ENCODE measurements at regions not wholly inside any gene's neighbourhood (a gene's known extent, or its start where the extent isn't known, plus 50 kb on each side); places are given as distances from the start of the nearest gene placed in this dataset.
"Not testable (repeated sequence)": the region's sequence is repeated elsewhere in the genome, so short reads cannot be mapped to it uniquely, and the experiment has no call there.

DNA sequence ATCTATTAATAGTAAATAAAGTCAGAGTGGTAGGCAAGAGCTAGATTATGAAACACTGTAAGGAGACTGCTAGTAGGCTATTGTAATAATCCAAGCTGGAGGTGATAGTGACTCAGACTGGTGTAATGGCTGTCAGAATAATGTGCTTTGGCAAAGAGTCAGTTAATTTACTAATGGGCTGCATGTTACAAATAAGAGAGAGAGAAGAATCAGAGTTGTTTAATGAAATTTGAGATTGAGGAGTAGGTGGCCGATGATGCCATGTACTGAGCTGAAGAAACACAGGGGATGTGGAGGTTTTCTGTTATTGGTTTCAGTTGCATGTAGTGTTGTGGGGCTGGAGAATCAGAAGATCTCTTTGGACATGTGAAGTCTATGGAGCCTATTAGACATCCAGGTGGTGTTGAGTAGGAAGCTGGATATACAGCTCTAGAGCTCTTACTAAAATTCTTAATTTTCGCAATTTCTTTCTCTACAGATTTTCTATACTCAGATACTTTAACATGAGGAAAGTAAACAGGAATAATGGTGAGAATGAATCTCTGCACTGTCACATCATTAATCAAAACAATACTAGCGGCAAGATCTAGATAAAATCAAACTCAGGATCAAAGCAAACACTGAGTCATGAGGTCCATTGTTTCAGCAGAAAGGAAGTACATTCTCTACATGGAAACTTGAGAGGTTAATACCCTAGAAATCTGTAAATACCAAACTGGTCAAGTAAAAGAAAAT lies 167.7 kb downstream of the SIM1 start:
- peaks cover 30% of the 10 kb centered on the region for H3K4me1 ChIP-seq (ENCODE audit: control insufficient read depth, insufficient read depth, low read length, poor library complexity, severe bottlenecking)
- H3K36me3 ChIP-seq (ENCODE audit: control insufficient read depth, insufficient read depth, low read length) = no peaks in the 10 kb centered on the region
- H3K4me3 ChIP-seq (ENCODE audit: extremely low read depth, insufficient read depth, low read length, poor library complexity, severe bottlenecking) = no peak overlapping the region
- WGBS, 2 experiments (ENCODE audit: insufficient coverage in 2 of 2) = 82 to 91% methylated on average over 1 of the region's 3 CpGs
- H3K9me3 ChIP-seq (ENCODE audit: control insufficient read depth, low read length) = no peaks in the 10 kb centered on the region
- H3K27ac ChIP-seq (ENCODE audit: low read depth, low read length, severe bottlenecking) = no peak overlapping the region

DNA sequence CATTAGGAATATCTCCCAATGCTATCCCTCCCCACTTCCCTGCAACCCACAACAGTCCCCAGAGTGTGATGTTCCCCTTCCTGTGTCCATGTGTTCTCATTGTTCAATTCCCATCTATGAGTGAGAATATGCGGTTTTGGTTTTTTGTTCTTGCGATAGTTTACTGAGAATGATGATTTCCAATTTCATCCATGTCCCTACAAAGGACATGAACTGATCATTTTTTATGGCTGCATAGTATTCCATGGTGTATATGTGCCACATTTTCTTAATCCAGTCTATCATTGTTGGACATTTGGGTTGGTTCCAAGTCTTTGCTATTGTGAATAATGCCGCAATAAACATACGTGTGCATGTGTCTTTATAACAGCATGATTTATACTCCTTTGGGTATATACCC lies 169.5 kb downstream of the SIM1 start:
- WGBS, 2 experiments (ENCODE audit: insufficient coverage in 2 of 2) = no CpG with 5 or more reads among the region's 4 CpGs

DNA sequence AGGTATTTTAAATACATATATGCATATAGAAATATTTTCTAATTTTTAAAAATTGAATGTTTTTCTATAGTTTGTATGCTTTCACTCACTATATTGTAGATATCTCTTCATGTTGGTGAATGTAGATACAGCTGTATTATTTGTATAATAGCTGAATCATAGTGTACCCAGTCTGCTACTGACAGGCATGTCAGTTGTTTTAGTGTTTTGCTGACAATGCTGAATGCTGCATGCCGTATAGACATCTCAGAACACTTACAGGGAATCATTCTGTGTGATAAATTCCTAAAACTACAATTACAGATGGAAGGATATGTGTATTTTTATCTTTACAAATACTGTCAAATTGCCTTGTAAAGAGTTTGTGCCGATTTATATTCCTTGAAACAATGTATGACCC lies 175.4 kb downstream of the SIM1 start:
- Histone ChIP-seq H3K4me1 (ENCODE audit: control insufficient read depth, insufficient read depth, low read length, poor library complexity, severe bottlenecking) (peaks cover 7% of the 10 kb centered on the region), H3K4me3 (ENCODE audit: extremely low read depth, insufficient read depth, low read length, poor library complexity, severe bottlenecking) (no peak overlapping the region), H3K36me3 (ENCODE audit: control insufficient read depth, insufficient read depth, low read length) (no peaks in the 10 kb centered on the region), H3K9me3 (ENCODE audit: control insufficient read depth, low read length) (no peaks in the 10 kb centered on the region), H3K27ac (ENCODE audit: low read depth, low read length, severe bottlenecking) (no peak overlapping the region)
- WGBS, 2 experiments (ENCODE audit: insufficient coverage in 2 of 2) = no CpG with 5 or more reads among the region's 2 CpGs

More for the DNA sequence above, 169.5 kb downstream of the SIM1 start:
- not testable (repeated sequence) for H3K27ac ChIP-seq (ENCODE audit: low read depth, low read length, severe bottlenecking); H3K9me3 ChIP-seq (ENCODE audit: control insufficient read depth, low read length); H3K36me3 ChIP-seq (ENCODE audit: control insufficient read depth, insufficient read depth, low read length); H3K4me3 ChIP-seq (ENCODE audit: extremely low read depth, insufficient read depth, low read length, poor library complexity, severe bottlenecking)
- H3K4me1 ChIP-seq (ENCODE audit: control insufficient read depth, insufficient read depth, low read length, poor library complexity, severe bottlenecking) = peaks cover 26% of the 10 kb centered on the region

DNA sequence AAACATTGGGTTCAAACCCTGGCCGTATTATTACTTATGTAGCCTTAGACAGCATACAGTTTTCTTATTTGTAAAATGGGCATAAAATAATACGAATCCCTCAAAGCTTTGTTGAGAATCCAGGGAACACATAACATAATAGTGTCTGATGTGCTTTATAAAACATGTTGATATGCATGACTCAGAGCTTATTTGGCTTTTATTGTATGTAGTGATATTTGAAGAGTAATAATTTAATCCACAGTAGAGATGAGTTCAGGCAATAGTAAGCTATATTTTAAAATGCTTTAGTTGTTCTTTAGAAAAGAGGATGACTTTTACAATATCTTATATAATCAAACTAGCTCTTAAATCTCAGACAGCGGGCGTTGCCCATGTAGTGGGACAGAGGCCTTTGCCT lies 176.4 kb downstream of the SIM1 start:
- H3K9me3 ChIP-seq (ENCODE audit: control insufficient read depth, low read length) = no peaks in the 10 kb centered on the region
- no peaks in the 10 kb centered on the region for H3K36me3 ChIP-seq (ENCODE audit: control insufficient read depth, insufficient read depth, low read length)
- no peak overlapping the region for H3K27ac ChIP-seq (ENCODE audit: low read depth, low read length, severe bottlenecking)
- H3K4me1 ChIP-seq (ENCODE audit: control insufficient read depth, insufficient read depth, low read length, poor library complexity, severe bottlenecking) = peaks cover 7% of the 10 kb centered on the region
- no peak overlapping the region for H3K4me3 ChIP-seq (ENCODE audit: extremely low read depth, insufficient read depth, low read length, poor library complexity, severe bottlenecking)
- WGBS, 2 experiments (ENCODE audit: insufficient coverage in 2 of 2) = no CpG with 5 or more reads among the region's 4 CpGs

DNA sequence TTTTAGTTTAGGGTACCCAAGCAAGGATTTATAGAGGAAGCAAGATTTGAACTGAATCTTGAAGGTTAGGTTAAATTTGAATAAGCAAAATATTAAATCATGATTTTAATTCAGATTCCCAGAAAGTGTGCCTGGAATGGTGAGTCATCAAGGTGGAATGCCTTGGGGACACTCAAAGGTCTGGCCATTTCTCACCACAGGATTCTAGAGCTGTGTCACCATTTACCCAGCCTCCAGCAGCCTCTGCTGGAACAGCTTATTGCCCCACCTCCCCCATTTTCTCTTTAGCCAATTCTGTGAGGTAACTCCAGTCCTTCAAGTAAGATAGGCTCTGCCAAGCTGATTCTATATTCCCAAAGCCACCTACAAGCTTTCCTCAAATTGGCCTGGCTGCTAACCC lies 181.4 kb downstream of the SIM1 start:
- Histone ChIP-seq H3K36me3 (ENCODE audit: control insufficient read depth, insufficient read depth, low read length) (no peaks in the 10 kb centered on the region), H3K9me3 (ENCODE audit: control insufficient read depth, low read length) (no peaks in the 10 kb centered on the region), H3K4me3 (ENCODE audit: extremely low read depth, insufficient read depth, low read length, poor library complexity, severe bottlenecking) (no peak overlapping the region), H3K27ac (ENCODE audit: low read depth, low read length, severe bottlenecking) (no peak overlapping the region), H3K4me1 (ENCODE audit: control insufficient read depth, insufficient read depth, low read length, poor library complexity, severe bottlenecking) (peaks cover 6% of the 10 kb centered on the region)

DNA sequence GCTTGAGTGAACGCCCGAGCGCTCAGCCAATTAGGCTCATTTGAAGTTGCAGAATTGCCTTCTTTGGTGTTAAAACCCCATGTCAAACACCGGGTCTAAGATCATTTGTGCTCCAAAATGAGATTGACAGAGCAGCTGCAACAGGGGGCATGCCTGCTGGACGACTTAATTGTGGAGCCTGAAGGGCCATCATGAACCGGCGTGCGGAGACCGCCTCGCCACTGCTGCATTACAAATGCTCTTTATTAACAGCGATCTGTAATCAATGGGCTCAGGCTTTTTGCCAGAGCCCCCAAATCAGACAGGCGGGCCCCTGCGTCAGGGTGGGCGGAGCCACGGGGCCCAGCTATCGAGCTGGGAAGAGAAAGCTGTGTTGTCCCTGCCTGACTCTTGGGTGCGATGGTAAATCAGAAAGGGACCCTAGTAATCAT lies 183.2 kb downstream of the SIM1 start:
- WGBS, 2 experiments (ENCODE audit: insufficient coverage in 2 of 2) = 17 to 22% methylated on average over 12 to 17 of the region's 17 CpGs
- Histone ChIP-seq H3K27ac (ENCODE audit: low read depth, low read length, severe bottlenecking) (no peak overlapping the region), H3K4me1 (ENCODE audit: control insufficient read depth, insufficient read depth, low read length, poor library complexity, severe bottlenecking) (peaks cover 6% of the 10 kb centered on the region), H3K36me3 (ENCODE audit: control insufficient read depth, insufficient read depth, low read length) (no peaks in the 10 kb centered on the region), H3K4me3 (ENCODE audit: extremely low read depth, insufficient read depth, low read length, poor library complexity, severe bottlenecking) (no peak overlapping the region), H3K9me3 (ENCODE audit: control insufficient read depth, low read length) (no peaks in the 10 kb centered on the region)

DNA sequence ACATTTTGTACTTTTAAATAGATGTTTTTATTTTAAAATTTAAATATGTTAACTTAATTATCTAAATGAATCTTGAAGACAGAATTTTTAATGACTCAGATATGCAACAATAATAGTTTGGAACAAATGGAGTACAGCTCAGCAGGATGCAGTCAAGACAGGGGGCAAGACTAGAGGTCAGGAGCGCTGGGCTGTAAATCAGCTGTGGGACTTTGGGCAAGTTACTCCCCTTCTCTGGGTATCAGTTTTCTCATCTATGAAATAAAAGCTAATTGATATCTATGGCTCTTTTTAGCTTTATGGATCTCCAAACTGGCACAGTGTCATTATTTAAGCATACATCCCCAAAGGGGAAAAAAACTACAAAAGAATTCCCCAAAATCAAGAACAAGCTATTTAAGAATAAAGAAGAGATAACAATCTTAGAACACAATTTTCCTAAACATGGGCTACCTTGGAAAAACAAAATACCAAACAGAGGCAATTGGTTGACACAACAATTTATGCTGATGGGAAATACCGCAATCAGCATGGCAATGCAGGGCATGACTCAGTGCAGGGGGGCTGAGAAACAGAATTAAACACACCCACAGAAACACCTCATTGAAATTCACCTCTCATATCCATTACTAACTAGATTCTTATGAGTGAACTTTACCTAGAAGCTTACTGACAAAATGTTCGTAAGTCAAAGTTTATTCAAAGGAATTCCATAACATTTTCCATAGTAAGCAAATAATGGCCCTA lies 188.2 kb downstream of the SIM1 start:
- H3K9me3 ChIP-seq (ENCODE audit: control insufficient read depth, low read length) = no peaks in the 10 kb centered on the region
- H3K4me1 ChIP-seq (ENCODE audit: control insufficient read depth, insufficient read depth, low read length, poor library complexity, severe bottlenecking) = no peaks in the 10 kb centered on the region
- WGBS, 2 experiments (ENCODE audit: insufficient coverage in 2 of 2) = 43% methylated on average over 2 of the region's 3 CpGs; no CpG with 5 or more reads in 1 of the 2 experiments
- H3K4me3 ChIP-seq (ENCODE audit: extremely low read depth, insufficient read depth, low read length, poor library complexity, severe bottlenecking) = no peak overlapping the region
- H3K27ac ChIP-seq (ENCODE audit: low read depth, low read length, severe bottlenecking) = no peak overlapping the region
- H3K36me3 ChIP-seq (ENCODE audit: control insufficient read depth, insufficient read depth, low read length) = no peaks in the 10 kb centered on the region

DNA sequence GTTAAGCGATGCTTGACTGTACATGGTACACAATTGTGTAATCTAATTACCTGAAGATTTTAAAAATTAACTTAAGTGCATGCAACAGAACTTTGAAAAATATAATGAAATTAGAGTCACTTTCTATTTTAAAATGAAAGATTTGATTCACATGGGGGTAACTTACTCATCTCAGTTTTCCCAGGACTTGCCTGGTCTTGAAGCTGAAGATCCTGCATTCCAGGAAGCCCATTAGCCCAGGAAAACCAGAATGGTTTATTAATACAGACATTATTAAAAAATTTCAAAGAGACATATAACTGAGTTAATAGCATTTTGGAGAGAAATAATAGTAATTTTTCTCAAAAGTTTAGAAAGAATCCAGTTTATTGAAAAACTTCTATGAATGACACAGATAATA lies 190.6 kb downstream of the SIM1 start:
- Histone ChIP-seq H3K27ac (ENCODE audit: low read depth, low read length, severe bottlenecking) (no peak overlapping the region), H3K9me3 (ENCODE audit: control insufficient read depth, low read length) (no peaks in the 10 kb centered on the region), H3K4me1 (ENCODE audit: control insufficient read depth, insufficient read depth, low read length, poor library complexity, severe bottlenecking) (peaks cover 1% of the 10 kb centered on the region), H3K36me3 (ENCODE audit: control insufficient read depth, insufficient read depth, low read length) (no peaks in the 10 kb centered on the region), H3K4me3 (ENCODE audit: extremely low read depth, insufficient read depth, low read length, poor library complexity, severe bottlenecking) (no peak overlapping the region)
- WGBS, 2 experiments (ENCODE audit: insufficient coverage in 2 of 2) = no CpG with 5 or more reads among the region's 1 CpG

DNA sequence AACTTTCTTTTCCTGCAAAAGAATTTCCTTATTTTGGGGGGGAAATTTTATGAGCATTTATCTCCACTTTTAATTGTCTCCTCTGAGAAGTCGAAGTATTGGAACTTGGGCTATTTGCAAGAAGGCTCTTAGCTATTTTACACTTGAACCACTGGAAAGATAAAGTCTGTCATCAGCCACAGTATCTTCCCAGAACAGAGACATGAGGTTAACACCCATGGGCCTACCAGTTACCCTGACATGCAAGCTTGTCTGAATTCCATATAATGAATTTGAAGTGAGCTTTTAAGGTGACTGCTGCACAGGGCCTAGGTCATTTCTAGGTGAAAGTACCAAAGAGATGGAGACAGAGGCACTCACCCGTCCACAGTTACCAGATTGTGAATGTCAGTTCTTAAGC lies 193.1 kb downstream of the SIM1 start:
- 80 to 100% methylated on average over 1 of the region's 2 CpGs for WGBS, 2 experiments (ENCODE audit: insufficient coverage in 2 of 2)
- Histone ChIP-seq H3K36me3 (ENCODE audit: control insufficient read depth, insufficient read depth, low read length) (no peaks in the 10 kb centered on the region), H3K9me3 (ENCODE audit: control insufficient read depth, low read length) (no peaks in the 10 kb centered on the region), H3K27ac (ENCODE audit: low read depth, low read length, severe bottlenecking) (no peak overlapping the region), H3K4me1 (ENCODE audit: control insufficient read depth, insufficient read depth, low read length, poor library complexity, severe bottlenecking) (peaks cover 24% of the 10 kb centered on the region), H3K4me3 (ENCODE audit: extremely low read depth, insufficient read depth, low read length, poor library complexity, severe bottlenecking) (no peak overlapping the region)

DNA sequence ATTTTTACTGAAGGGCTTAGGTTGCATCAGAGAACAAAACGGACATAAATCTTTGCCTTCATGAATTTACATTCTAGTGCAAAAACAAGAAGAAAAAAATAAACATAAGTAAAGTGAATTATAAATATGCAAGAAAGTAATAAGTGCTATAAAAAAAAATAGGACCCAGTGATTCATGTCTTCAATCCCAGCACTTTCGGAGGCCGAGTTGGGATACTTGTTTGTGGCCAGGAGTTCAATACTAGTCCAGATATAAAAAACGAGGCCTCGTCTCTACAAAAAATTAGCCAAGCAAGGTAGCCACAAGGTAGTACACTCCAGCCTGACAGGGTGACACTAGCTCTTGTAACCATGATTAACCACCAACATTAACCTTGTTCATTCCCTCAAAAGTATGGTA lies 193.5 kb downstream of the SIM1 start:
- H3K9me3 ChIP-seq (ENCODE audit: control insufficient read depth, low read length) = no peaks in the 10 kb centered on the region
- H3K36me3 ChIP-seq (ENCODE audit: control insufficient read depth, insufficient read depth, low read length) = no peaks in the 10 kb centered on the region
- H3K27ac ChIP-seq (ENCODE audit: low read depth, low read length, severe bottlenecking) = no peak overlapping the region
- WGBS, 2 experiments (ENCODE audit: insufficient coverage in 2 of 2) = 92% methylated on average over 5 of the region's 5 CpGs; no CpG with 5 or more reads in 1 of the 2 experiments
- H3K4me3 ChIP-seq (ENCODE audit: extremely low read depth, insufficient read depth, low read length, poor library complexity, severe bottlenecking) = no peak overlapping the region
- peaks cover 25% of the 10 kb centered on the region for H3K4me1 ChIP-seq (ENCODE audit: control insufficient read depth, insufficient read depth, low read length, poor library complexity, severe bottlenecking)

DNA sequence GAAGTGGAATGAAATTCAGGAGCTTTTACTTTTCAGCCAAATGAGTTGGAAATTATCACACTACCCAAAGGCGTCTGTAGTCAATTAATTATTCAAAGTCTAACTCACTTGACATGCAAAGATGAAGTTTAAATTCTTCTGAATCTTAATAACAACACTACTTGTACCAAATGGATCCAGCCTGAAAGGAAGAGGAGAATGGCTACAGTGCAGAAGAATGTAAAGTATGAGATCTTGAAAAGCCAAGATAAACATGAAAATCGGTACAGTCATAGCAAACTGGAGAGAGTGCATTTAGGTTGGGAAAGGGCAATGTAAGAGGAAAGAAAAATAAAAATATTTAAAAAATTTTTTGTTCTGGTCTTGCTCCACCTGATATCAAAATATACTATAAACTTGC lies 195.5 kb downstream of the SIM1 start:
- Histone ChIP-seq H3K4me3 (ENCODE audit: extremely low read depth, insufficient read depth, low read length, poor library complexity, severe bottlenecking) (no peak overlapping the region), H3K27ac (ENCODE audit: low read depth, low read length, severe bottlenecking) (no peak overlapping the region), H3K36me3 (ENCODE audit: control insufficient read depth, insufficient read depth, low read length) (no peaks in the 10 kb centered on the region), H3K4me1 (ENCODE audit: control insufficient read depth, insufficient read depth, low read length, poor library complexity, severe bottlenecking) (peaks cover 30% of the 10 kb centered on the region), H3K9me3 (ENCODE audit: control insufficient read depth, low read length) (no peaks in the 10 kb centered on the region)
- WGBS, 2 experiments (ENCODE audit: insufficient coverage in 2 of 2) = 60% methylated on average over 1 of the region's 2 CpGs; no CpG with 5 or more reads in 1 of the 2 experiments

Measured in mesodermal cell (in vitro differentiated cells).